Activated CD8-positive, alpha-beta memory T cell treated with anti-CD3 and anti-CD28 coated beads, Interleukin-2, amount 50 U/mL, for 4 hours (primary cell): ENCODE measurements at regions not wholly inside any gene's neighbourhood (a gene's known extent, or its start where the extent isn't known, plus 50 kb on each side); places are given as distances from the start of the nearest gene placed in this dataset.

Experiments
- DNase-seq: peaks from one replicate; pipeline ENCODE4 v3.0.0-alpha.2; 2020

DNA sequence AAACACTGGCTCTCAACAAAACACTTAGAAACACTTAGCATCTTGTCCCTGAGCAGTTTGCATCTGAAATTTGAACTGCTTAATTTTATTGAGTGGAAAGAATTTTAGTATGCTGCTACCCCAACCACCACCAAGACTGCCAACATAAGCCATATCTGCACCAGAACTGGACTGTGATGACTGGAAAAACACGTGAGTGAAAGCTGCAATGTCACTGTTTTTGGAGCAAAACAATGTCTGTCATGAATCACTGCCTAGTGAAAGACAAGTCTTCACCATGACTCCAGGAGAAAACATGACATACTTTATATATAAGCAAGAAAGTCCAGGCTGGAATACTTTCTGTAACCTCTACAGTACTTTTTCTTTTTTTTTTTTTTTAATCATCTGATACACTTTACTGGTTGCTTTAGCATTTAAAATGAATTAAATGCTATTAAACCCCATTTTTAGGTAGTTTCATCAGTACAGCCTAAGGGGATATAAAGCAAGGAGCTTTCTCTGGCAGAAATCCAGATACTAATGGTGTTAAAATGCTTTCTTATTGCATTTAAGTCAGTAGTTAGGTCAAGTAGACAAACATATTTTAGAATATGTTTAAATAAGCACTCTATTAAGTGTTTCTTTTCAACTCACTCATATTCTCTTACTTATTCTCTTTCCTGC lies 2129.4 kb upstream of the PIK3C3 start:
- no peak for DNase-seq

DNA sequence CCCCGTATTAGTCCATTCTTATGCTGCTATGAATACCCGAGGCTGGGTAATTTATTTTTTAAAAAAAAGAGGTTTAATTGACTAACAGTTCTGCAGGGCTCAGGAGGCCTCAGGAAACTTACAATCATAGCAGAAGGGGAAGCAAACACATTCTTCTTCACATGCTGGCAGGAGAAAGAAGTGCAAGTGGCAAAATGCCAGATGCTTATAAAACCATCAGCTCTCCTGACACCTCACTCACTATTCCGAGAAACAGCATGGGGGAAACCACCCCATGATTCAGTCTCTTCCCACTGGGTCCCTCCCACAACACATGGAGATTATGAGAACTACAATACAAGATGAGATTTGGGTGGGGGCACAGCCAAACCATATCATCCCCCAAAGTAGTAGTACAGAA lies 2148.5 kb upstream of the PIK3C3 start:
- DNase-seq = no peak

DNA sequence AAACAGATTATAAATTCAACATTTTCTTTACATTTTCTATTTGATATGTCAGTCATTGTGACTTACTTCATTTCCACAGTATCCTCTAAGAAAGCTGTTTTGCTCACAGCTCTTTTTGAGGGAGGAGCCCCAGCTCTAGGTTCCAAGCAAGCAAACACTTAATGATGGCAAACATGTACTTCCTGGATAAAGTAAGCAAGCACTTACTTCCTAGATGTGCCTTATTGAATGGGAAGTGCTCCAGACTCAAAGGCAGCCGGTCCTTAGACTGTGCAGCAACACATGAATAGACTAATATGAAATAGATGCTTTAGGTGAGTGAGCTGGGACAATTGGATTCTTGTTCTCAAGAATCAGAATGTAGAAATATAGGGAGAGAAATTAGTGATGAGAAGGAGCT lies 2149.8 kb upstream of the PIK3C3 start:
- DNase-seq = no peak

DNA sequence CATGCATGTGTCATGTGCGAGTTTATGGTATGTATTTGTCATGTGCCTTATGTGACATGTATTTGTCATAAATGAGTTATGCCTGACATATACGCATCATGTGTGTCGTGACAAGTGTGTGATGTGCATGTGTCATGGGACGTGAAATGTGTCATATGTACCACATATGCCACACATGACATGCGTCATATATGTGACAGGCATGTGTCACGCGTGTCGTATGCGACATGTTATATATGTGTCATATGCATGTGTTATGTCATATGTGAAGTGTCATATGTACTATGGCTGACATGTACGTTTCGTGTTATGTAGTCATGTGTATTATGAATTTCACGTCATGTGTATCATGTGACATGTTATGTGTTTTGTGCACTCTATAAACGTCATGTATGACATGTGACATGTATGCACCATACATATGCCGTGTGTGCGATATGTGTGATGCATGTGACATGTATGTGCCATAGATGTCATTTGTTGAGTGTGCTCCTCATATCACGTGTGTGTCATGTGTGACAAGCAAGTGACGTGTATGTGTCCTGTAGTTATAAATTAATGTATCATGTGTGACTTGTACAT lies 2152.3 kb upstream of the PIK3C3 start:
- DNase-seq = no peak

DNA sequence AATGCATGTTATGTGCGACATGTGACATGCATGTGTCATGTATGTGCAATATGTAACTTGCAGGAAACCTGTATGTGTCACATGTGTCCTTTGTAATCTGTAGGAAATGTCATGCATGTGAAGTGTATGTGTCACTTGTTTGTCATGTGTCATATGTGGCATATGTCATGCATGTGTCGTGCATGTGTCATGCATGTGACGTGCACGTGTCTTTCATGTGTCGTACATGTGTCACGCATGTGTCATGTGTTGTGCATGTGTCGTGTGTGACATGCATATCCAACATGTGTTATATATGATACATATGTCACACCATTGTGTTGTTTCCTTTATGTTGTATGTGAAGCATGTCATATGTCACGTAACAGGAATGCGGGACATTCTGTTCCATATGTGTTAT lies 2153.2 kb upstream of the PIK3C3 start:
- no peak for DNase-seq

DNA sequence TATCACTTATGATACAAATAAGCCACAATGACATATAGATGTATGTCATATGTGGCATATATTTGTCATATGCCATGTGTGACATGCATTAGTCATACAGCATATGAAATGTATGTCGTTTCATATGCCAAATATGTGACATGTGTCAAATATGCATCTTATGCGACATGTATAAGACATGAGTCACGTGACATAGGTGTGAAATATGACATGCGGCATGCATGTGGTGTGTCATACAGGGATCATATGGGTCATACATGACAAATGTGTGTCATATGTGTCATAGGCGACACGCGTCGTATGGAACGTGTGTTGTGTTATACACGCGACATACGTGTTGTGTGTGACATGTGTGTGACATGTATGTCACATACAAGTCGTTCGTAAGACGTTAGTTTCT lies 2154.0 kb upstream of the PIK3C3 start:
- DNase-seq = no peak

DNA sequence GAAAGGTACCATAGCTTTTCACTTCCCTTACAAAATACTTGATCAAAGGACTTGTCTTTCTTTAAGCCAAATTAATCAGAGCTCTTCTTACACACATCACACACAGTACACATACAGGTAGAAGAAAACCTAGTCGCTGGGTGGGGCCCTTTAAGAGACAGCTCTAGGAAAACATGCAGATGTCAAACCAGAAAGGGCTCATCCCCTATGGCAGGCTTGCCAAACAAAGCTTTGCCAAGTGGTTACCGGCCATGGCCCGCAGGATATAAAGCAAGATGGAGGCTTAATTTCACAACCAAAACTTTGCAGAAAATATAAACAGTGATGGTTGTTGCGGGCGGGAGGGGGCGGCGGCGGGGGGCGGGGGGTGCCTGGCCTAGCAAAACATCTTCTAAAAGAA lies 2156.0 kb upstream of the PIK3C3 start:
- DNase-seq = no peak

DNA sequence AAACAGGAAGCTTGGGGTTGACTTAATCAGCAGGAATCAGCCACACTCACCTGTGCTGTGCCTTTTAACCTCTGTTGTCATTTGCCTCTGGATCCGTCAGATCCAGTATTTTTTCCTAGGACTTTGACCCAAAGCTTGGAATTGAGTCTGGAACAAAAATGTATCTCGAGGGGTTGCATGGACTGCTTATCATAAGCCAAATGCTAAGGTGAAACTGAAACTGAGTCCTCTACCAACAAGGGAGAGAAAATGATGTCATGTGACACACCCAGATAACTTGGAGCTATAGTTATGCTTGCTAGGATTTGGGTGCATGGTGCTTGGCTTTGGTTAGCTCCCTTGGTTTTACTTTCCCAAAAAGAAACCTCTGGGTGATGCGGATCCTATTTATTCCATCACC lies 2158.6 kb upstream of the PIK3C3 start:
- DNase-seq = no peak

DNA sequence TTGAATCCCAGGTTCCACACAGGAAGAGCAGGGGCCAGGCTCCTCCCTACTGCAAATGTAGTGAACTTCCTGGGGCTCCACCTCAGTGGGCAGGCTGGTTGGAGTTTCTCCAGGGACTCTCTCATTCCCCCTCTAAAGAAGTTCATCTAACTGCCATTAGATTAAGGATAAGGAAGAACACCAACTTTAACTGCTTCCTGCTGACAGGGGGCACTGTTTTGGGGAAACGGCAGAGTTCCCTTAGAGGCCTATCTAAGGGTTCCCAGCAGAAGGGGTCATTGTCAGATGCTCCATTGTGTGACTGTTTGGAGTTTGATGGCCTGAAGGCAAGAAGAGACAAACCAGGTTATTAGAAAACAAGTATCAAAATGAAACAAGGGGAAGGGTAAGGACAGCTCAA lies 2159.7 kb upstream of the PIK3C3 start:
- no peak for DNase-seq

DNA sequence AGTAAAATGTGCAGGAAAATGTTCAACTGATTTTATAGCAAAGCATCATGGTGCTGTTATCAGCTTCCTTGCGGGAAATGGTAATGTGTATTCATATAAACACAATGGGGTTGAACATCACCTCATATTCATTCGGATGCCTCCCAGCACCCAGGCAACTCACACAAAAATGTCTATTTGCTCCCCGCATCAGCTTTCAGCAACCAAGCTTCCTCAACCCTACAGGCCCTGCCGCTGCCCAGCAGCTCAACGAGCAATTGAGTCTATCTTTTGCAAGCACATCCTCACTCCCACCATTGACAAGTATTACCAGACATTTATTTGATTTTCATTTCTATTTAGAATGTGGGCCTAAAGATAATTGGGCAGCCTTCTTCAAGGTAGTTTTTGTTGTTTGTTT lies 2161.4 kb upstream of the PIK3C3 start:
- no peak for DNase-seq

DNA sequence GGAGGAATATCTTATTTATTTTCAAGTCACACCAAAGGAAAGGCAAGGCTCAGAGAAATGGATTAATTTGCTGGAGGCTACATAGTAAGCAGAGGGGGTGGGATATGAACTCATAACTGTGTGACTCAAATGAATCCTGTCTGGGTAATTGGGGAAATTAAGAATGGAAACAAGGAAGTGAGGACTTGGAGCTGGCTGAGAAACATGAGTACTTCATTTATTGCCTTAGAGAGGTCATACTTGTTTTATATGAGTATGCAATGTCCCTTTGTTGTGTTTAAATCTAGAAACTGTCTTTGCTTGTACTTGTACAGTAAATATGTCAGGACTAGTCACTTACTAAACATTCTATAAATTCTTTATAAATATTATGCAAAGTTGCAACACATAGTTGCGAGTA lies 2166.7 kb upstream of the PIK3C3 start:
- no peak for DNase-seq

DNA sequence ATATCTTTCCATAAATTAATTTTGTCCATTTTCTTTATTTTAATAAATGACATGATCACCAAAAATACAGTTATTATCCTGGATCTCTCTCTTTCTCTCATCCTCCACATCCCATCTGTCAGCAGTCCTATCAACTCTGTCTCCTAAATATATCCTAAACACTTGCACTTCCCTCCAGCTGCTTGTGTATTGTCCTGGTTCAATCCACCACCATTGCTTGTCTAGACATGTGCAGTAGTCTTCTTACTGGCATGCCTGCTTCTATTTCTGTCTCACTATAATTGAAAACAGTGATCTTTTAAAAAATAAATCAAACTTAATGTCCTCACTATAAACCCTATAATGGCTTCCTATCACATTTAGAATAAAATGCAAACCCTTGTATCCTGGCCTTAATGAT lies 2168.6 kb upstream of the PIK3C3 start:
- DNase-seq = no peak

DNA sequence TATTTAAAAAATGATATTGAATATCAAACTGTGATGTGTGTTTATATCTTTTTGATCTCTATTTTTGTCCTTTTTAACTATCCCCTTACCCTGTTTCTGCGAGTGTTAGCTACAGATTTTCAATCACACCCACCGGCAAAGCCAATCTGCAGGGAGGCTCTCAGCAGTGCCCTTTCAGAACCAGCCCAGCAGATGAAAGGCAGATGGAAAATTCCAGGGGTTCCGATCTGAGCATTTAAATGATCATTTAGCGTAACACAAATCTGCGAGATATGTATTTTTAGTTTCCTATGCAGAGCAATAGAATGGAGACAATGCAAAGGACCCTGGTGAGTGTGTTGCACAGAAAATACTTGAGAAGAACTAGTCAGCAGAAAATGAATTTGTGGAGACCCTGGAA lies 2170.5 kb upstream of the PIK3C3 start:
- DNase-seq = no peak

DNA sequence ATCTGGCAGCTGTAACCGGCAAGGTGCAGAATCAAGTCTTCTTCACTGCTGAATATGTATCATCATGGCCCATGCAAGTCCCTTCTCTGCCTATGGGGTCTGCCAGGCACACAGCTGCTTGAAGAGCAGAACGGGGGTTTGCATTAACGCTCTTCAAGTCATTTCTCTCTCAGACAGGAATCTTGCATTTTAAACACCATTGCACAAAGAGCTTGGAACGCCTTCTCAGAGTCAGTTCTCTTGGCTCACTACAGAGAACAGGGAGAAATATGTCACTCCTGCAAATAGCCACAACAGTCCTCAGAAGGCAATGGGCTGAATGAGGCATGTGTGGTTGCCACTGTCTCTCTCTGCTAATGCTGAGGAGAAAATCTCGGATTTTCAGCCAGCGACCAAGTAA lies 2173.5 kb upstream of the PIK3C3 start:
- DNase-seq = no peak

DNA sequence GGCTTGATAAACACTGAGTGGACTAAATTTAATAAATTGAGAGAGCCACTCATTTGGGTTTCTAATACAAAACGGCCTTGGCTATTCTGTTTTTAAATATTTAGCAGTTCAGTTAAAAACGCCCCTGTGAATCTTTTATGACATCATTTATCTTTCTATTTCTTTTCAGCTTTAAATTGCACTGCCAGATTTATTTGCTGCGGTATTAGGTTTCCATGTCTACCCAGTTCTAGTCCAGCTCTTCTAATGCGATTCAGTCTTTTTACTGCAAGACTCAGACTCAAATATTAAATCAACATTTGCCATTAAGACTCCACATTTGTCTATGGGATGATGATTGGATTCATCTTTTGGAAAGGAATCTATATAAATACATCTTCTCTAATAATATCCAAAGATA lies 2174.3 kb upstream of the PIK3C3 start:
- DNase-seq = no peak

DNA sequence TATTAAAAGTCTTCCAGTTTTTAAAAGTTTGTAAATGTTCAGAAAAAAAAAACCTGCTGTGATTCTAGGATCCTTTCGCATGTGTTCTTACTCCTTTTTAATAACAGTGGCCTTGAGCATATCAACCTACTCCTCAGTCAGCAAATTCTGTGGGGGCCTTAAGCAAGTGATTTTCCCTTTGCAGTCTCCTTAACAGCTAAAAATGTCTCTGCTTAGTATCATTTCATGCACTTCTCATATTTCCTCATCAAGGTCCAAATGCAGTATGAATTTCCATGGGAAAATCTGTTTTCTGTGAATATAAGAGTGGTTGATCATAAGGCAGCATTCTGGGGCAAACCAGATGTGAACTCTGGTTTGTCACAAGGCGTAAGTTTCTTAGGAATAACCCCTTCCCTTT lies 2175.1 kb upstream of the PIK3C3 start:
- DNase-seq = no peak

DNA sequence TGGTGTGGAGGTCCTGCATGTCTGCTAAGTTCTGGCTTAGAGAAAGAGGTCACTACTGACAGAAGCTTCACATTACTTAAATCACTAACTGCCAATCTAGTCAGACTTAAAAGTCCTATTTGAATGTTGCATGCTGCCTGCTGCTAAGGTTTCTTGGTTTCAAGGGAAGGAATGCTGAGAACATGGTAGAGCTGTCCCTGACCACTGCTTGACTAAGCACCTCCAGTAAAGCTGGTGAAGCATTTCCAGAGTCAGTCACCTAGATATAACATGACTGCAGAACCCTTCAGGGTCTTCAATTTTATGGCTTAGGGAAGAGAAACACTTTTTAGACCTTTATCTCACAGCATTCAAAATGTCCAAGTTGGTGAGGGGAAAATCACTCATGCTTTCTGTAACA lies 2178.3 kb upstream of the PIK3C3 start:
- no peak for DNase-seq

DNA sequence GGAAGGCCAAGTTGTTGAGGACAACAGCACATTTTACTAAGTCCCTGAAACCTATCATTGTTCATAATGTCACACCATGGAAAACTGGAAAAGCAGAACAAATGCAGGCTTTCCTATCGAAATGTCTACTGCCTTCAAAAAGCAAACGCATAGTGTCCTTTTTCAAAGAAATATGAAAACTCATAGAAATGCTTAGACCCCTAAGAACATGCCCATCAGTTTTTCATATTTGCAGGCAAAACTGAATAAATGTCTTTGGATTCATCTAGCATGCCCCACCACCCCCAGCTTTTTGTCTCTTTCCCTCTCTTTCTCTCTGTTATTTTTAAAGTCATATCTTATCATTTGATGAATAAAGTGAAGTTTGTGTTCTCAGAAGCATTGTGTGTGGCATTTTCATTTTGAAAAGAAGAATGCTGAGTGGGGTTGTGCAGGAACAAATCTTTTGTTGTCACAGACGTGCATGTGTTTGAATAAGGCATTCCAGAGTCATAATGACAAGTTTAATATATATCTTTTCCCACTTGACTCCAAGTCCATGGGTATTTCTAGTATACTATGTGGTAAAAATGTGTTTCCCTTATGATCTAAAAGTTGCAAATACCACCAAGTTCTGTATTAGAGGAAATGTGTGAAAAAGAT lies 2180.0 kb upstream of the PIK3C3 start:
- DNase-seq = no peak

DNA sequence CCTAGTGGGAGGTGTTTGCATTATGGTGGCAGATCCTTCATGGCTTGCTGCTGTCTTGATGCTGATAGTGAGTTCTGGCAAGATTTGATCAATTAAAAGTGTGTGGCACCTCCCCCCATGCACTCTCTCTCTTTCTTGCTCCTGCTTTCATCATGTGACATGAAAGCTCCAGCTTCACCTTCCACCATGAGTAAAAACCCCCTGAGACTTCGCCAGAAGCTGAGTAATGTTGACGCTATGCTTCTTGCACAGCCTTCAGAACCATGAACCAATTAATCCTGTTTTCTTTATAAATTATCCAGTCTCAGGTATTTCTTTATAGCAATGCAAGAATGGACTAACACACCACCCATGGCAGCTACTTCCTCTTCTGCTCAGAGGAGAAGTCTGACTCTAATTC lies 2181.4 kb upstream of the PIK3C3 start:
- no peak for DNase-seq

DNA sequence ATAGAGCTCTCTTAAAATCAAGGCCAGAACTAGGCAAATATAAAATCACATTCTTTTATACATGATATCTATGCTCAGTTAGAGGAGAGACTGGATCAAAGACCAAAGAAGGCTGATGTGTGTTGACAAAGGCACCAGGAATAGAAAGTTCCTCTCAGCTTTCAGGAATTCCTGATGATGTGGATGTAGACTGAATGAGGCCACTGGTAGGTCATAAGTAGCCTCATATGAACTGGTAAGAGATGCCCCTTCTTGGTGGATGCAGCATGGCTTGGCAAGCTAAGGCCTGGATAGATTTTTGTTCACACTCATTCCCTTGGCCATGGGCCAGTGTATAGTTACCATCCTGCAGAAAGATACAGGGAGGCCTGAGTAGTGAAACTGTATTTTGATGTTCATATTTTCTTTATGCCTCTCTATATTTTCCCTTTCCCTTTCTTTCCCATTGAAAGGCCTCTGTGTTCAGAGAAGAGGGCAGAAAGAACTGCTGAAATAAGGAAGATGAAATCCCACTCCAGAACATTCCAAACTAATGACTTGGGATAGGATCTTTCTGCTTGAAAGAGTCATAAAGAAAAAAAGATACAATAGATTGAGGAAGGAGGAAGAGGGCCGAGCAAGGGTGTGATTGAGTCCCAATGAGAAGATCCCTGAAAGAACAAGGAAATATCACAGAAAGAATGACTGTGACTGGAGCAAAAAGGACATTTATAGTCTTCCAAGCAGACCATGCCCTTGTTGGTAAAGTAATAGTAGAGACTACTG lies 2182.7 kb upstream of the PIK3C3 start:
- DNase-seq = no peak

DNA sequence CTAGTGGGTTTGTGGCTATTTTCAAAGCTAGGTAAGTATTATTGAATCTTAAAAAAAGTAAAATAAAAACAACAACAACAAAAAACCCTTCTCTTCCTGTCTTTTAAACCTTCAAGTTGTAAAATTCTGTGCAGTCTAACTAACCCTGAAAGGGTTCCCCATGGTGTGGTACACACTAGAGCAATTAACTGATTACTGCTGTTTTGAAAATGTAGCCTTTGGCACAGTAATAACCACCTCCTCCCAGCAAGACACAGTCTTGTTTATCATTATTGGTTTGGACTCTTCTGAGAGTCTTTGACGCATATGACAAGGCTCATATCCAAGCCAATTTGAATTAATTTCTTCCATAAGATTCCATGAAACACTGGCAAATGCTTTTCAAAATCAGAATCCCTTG lies 2184.6 kb upstream of the PIK3C3 start:
- DNase-seq = no peak

DNA sequence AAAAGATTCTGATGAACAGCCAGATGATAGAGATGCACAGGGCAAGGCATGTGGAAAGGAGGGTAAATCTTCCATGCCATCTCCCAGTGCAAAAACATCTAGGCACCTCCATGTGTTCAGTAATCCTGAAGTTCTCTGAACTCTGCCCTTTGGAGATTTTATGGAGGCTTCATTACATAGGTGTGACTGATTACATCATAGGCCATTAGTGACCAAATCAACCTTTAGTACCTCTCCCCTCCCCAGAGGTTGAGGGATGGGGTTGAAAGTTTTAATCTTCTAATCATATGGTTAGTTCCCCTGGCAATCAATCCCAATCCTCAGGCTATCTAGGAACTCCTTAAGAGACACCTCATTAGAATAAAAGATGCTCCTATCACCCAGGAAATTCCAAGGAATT lies 2190.2 kb upstream of the PIK3C3 start:
- DNase-seq = no peak

DNA sequence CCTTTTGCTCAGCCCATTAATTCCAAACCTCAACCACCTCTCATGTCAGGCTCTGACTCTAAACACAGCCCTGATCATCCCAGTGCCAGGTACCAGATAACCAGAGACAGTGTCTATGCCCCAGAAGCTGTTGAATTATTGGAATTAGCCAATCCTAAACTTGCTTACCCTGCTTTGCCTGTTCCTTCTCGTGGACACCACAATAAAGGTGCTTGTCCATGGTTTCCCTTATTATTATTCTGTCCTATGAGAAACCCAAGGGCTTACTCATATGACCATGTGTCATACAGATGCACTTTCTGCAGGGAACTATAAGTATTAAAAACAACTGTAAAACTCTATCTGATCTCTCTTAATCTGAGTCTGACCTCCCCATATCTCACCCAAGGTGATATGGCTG lies 2193.8 kb upstream of the PIK3C3 start:
- no peak for DNase-seq

DNA sequence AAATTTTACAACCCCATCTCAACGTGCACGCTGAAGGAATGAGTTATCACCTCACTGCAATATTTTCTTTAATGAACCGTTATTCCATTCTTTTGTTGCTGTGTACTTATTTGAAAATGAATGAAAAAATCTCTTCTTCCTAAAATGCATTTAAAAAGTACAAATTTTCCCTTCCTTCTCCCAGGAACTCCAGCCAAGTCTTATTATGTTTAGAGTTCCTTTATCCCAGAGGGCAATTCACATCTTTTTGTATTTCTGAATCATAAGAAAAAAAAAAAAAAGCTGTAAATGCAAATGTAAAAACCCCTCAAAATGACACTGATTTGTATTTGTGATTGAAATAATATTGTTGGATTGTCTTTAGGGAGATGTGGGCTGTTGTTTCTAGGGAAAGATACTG lies 2194.3 kb upstream of the CELF4 start:
- DNase-seq = no peak
